Ishikawa (cell line): ENCODE measurements at regions not wholly inside any gene's neighbourhood (a gene's known extent, or its start where the extent isn't known, plus 50 kb on each side); places are given as distances from the start of the nearest gene placed in this dataset.

Experiments
- CEBPB ChIP-seq: IDR thresholded peaks from 2 replicates; pipeline ENCODE4 v1.6.1; 2012
- EGR1 ChIP-seq: IDR thresholded peaks from 2 replicates; pipeline ENCODE4 v1.6.1; 2012

DNA sequence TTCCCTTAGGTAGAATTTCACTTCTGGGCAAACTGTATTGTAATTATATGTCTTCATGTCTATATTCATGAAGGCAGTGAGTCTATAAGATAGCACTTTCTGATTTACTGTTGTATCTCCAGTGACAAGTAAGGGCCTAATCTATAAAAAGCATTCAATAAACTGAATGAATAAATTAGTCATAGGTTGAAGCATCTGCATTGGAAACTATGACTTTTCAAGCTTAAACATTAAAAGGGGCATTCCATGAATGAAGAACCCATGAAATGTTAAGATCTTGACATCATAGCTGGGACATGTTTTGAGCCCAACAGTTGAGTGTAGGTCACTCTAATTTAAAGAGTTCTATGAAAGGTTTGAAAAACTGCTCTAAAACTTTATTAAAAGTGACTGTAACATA is 159.3 kb upstream of the LCORL start:
- TF ChIP-seq CEBPB (no peak), EGR1 (no peak)
